Amniotic epithelial cell (primary cell): ENCODE measurements at regions not wholly inside any gene's neighbourhood (a gene's known extent, or its start where the extent isn't known, plus 50 kb on each side); places are given as distances from the start of the nearest gene placed in this dataset.
A peak's percentile ranks its signal among the peaks of the same experiment; 100 is the strongest.

Experiments
- DNase-seq: peaks from one replicate; pipeline ENCODE4 v3.0.0-alpha.2; 2010; ENCODE audit warnings: low read depth

GRCh38 chr12:97093187-97093683 is 186.2 kb downstream of the NEDD1 start:
- DNase-seq = no peak

GRCh38 chr12:97097734-97098133 is 190.7 kb downstream of the NEDD1 start:
- no peak for DNase-seq

- DNase-seq = no peak
These were observed 202.4 kb downstream of the NEDD1 start for GRCh38 chr12:97109441-97109840.

- DNase-seq = no peak
These were observed 205.1 kb downstream of the NEDD1 start for GRCh38 chr12:97112136-97112535.

GRCh38 chr12:97118796-97119375 is 211.8 kb downstream of the NEDD1 start:
- no peak for DNase-seq

- no peak for DNase-seq
These were observed 220.0 kb downstream of the NEDD1 start for GRCh38 chr12:97127061-97127460.

GRCh38 chr12:97131220-97131981 is 224.3 kb downstream of the NEDD1 start:
- no peak for DNase-seq

- DNase-seq = no peak
These were observed 225.2 kb downstream of the NEDD1 start for GRCh38 chr12:97132270-97132669.

GRCh38 chr12:97134495-97134894 is 227.4 kb downstream of the NEDD1 start:
- DNase-seq = no peak

- DNase-seq = no peak
These were observed 233.3 kb downstream of the NEDD1 start for GRCh38 chr12:97140355-97140754.

GRCh38 chr12:97142737-97143410 is 235.8 kb downstream of the NEDD1 start:
- no peak for DNase-seq

- peak; percentile 14 for DNase-seq
These were observed 242.0 kb downstream of the NEDD1 start for GRCh38 chr12:97148941-97149559.

- DNase-seq = no peak
These were observed 244.4 kb downstream of the NEDD1 start for GRCh38 chr12:97151481-97151880.

- no peak for DNase-seq
These were observed 252.3 kb downstream of the NEDD1 start for GRCh38 chr12:97159377-97159776.

GRCh38 chr12:97160277-97160676 is 253.2 kb downstream of the NEDD1 start:
- no peak for DNase-seq

GRCh38 chr12:97162173-97162572 is 255.1 kb downstream of the NEDD1 start:
- DNase-seq = no peak

GRCh38 chr12:97164936-97165335 is 257.9 kb downstream of the NEDD1 start:
- DNase-seq = no peak

GRCh38 chr12:97167598-97167997 is 260.5 kb downstream of the NEDD1 start:
- DNase-seq = no peak

GRCh38 chr12:97168804-97169203 is 261.7 kb downstream of the NEDD1 start:
- no peak for DNase-seq

- DNase-seq = no peak
These were observed 263.0 kb downstream of the NEDD1 start for GRCh38 chr12:97169889-97170567.

- no peak for DNase-seq
These were observed 266.8 kb downstream of the NEDD1 start for GRCh38 chr12:97173688-97174410.
